Stimulated activated CD8-positive, alpha-beta memory T cell treated with anti-CD3 and anti-CD28 coated beads, Interleukin-15, amount 100 ng/mL, for 48 hours (primary cell): ENCODE measurements at regions not wholly inside any gene's neighbourhood (a gene's known extent, or its start where the extent isn't known, plus 50 kb on each side); places are given as distances from the start of the nearest gene placed in this dataset.

Source experiments
- DNase-seq, 2 donors: peaks; one replicate each; pipeline ENCODE4 v3.0.0-alpha.2; 2020; ENCODE audit warnings: low read depth in 2 of 2

DNA sequence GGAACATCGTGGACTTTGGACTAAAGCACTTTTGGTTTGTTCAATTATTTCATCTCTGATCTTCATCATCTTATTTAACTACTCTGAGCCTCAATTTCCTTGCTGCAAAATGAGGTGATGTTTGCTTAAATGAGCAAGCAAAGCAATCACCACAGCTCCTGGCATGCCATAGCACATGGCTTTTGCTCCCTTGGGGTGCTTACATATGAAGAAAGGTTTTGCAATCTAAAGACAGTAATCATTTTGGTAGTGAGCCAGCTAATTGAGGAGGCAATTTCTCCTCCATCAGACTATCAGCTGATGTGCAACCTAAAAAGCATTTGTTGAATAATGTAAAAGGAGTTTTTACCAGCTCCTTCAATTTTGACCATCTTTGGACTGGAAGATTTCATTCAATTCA is 68.8 kb upstream of the KCNJ15 start:
- DNase-seq: no peak

DNA sequence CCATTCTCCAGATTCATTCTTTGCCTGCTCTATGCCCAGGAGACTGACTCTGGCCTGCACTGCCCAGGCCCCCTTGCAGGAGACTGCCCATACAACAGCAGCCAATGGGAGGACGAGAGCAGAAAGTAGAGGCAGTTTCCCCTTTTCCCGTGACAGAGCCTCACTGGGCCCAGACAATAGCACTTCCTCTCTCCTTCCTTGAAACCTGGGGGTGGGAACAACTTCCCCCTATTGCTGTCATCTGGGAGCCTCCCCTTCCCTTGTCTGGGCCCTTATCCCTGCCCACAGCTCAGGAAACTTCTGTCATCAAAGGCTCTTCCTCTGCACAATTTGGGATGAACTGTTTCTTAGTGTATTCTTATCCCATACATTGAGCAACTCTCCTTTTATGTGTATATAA is 60.8 kb upstream of the KCNJ15 start:
- no peak for DNase-seq

DNA sequence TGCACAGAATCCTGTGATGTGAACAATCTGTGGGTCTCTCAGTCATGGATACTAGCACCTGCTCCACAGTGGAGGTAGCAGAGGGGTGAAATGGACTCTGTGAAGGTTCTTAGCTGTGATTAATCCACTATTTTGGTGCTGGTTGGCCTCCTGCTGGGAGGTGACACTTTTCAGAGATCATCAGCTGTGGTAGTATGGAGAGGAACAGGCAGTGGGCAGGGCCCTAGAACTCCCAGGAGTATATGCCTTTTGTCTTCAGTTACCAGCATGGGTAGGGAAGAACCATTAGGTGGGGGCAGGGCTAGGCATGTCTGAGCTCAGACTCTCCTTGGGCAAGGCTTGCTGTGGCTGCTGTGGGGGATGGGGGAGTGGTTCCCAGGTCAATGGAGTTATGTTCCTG is 54.0 kb upstream of the KCNJ15 start:
- no peak for DNase-seq

DNA sequence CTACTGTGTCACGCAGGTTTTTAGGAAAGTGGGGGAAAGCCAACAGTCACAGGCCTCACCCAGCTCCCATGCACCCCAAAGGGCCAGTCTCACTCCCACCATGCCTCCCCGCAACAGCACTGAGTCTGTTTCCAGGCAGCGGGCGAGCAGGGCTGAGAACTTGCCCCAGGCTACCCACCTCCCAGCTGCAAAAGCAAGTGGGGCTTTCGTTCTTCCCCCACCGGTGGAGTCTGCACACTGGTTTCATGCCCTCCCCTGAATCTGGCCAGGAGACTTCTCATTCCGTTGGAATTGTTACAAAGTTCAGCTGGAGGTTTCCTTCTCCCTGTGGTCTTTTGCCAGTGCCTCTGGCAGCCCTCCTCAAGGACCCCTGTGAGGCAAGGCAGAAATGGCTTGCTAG is 53.6 kb upstream of the KCNJ15 start:
- no peak for DNase-seq

DNA sequence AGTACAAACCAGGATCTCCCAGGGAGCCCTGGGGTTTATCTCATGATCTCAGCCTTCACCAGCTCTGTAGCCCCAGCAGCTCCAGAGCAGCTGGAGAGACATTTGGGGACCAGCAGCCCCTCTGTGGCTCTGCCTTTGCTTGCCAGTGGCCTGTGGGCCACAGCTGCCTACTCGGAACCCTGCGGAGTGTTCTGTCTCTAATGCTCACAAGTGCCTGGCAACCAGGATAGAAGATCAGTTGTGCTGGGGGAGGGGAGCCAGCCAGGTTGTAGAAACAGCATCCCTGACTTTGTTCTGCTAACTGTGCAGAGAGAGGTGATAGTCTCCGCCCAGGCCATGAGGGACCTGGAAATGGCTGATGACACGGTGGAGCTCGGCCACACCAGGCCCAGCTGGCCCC is 50.9 kb upstream of the KCNJ15 start:
- DNase-seq: no peak

DNA sequence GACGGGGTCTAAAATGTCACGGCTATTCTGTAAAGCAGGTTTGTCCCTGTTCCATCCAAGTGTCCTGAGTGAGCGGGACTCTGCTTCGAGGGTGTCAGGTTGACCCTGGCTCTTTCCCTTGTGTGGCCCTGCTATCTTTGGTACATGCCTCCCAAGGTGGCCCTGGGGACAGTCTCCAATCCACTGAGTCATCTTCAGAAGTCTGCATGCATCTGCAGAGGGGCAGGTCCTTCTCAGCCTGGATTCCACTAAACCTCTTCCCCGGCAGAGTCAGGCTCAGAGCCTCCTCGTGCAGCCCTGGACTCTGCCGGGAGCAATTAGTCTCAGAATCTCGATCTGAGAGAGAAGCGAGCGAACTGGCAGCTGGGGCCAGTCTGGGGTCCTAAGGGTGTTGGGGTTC is 50.1 kb upstream of the KCNJ15 start:
- no peak for DNase-seq
